GM23338 (cell line): ENCODE measurements at regions not wholly inside any gene's neighbourhood (a gene's known extent, or its start where the extent isn't known, plus 50 kb on each side); places are given as distances from the start of the nearest gene placed in this dataset.

Experiments used
- EZH2phosphoT487 ChIP-seq: fragments of 200-600 bp; sonication (generic); IDR thresholded peaks from one replicate; pipeline ENCODE4 v1.8.1; 2018; ENCODE audit warnings: antibody characterized with exemption; ENCODE audit not compliant: unreplicated experiment
- JUNB ChIP-seq: IDR thresholded peaks from one replicate; pipeline ENCODE4 v1.6.1; 2016; ENCODE audit warnings: antibody characterized with exemption; ENCODE audit not compliant: unreplicated experiment
- POLR2AphosphoS5 ChIP-seq: IDR thresholded peaks from 2 replicates; pipeline ENCODE4 v1.6.1; 2016; ENCODE audit warnings: antibody characterized with exemption, low read depth
- TF ChIP-seq, protein P1 (sequence below), 2 experiments: fragments of 200-600 bp in 1 of 2; sonication (generic) in 1 of 2; conservative IDR thresholded peaks; 2 replicates each; pipeline versions ENCODE4 v1.5.1 to v1.6.1; 2016 to 2017; ENCODE audit warnings: antibody characterized with exemption in 2 of 2, low read depth in 2 of 2, mild to moderate bottlenecking in 2 of 2, moderate library complexity in 1 of 2

DNA sequence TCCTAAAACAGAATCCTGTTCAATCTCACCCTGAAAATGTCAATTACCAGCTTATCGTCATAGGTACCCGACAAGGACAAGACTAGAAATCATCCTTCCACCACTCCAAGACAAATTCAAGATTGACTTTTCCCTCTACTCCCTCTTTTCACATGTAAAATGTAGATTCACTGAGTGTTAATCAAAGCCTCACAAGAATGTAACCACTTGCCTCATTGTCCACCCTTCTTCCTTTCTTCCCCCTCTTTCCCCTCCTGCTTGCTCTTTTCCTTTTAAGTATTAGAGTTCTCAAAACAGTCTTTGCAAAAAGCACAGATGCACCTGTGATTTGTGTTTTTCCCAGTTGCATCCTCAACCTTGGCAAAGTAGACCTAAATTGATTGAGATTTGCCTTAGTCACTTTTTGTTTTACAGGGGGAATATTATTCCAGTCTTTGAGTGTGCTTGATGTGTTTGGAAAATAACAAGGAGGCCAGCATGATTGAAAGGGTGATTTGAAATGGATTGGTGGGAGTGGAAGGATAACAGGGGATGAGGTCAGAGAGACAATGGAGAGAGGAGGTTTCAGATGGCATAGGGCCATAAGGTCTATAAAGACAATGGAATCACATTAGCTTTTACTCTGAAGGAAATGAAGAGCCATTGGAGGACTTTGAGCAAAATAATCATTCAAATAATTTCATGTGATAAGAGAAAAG is 231.3 kb upstream of the TYRP1 start:
- TF ChIP-seq POLR2AphosphoS5 (no peak), EZH2phosphoT487 (no peak), JUNB (no peak)
- TF ChIP-seq, protein P1, sequence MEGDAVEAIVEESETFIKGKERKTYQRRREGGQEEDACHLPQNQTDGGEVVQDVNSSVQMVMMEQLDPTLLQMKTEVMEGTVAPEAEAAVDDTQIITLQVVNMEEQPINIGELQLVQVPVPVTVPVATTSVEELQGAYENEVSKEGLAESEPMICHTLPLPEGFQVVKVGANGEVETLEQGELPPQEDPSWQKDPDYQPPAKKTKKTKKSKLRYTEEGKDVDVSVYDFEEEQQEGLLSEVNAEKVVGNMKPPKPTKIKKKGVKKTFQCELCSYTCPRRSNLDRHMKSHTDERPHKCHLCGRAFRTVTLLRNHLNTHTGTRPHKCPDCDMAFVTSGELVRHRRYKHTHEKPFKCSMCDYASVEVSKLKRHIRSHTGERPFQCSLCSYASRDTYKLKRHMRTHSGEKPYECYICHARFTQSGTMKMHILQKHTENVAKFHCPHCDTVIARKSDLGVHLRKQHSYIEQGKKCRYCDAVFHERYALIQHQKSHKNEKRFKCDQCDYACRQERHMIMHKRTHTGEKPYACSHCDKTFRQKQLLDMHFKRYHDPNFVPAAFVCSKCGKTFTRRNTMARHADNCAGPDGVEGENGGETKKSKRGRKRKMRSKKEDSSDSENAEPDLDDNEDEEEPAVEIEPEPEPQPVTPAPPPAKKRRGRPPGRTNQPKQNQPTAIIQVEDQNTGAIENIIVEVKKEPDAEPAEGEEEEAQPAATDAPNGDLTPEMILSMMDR (conservative IDR thresholded peaks at IDR 0.05; ENCODE audit: low read depth in 2 of 2): no peak
